GM12874 (cell line): ENCODE measurements at regions not wholly inside any gene's neighbourhood (a gene's known extent, or its start where the extent isn't known, plus 50 kb on each side); places are given as distances from the start of the nearest gene placed in this dataset.

Source experiments
- TF ChIP-seq, protein P1 (sequence below): IDR thresholded peaks from 2 replicates; pipeline ENCODE4 v1.5.1; 2011; ENCODE audit warnings: low read depth, mild to moderate bottlenecking, control low read depth, low read length, moderate library complexity; ENCODE audit not compliant: insufficient read depth

DNA sequence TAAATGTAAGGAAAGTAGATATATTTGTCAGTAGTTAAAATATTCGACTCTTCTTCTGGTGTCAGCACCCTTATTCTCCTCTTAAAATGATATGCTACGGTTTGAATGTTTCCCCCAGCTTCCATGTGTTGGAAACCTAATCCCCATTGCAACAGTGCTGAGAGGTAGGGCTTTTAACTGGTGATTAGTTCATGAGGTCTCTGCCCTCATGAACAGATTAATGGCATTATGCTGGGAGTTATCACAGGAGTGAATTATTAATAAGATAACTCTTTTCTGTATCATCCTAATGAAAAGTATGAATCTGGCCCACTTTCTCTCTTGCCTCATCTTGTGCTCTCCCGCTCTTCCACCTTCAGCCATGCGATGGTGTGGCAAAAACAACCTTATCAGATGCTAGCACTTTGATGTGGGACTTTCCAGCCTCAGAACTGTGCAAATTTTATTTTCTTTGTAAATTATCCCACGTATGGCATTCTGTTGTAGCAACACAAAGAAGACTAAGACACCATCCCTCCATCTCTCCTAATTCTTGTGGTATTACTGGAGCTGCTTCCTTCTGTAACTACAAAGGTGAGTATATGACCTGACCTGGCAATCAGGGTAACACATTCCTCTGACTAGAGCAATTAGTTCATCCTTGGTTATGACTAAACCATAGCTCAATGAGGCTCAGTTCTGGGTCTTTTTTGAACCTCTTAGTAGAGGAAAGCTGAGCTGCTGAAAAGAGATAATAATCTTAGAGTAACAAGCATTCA, 171.1 kb upstream of the TMEM196 start:
- TF ChIP-seq, protein P1, sequence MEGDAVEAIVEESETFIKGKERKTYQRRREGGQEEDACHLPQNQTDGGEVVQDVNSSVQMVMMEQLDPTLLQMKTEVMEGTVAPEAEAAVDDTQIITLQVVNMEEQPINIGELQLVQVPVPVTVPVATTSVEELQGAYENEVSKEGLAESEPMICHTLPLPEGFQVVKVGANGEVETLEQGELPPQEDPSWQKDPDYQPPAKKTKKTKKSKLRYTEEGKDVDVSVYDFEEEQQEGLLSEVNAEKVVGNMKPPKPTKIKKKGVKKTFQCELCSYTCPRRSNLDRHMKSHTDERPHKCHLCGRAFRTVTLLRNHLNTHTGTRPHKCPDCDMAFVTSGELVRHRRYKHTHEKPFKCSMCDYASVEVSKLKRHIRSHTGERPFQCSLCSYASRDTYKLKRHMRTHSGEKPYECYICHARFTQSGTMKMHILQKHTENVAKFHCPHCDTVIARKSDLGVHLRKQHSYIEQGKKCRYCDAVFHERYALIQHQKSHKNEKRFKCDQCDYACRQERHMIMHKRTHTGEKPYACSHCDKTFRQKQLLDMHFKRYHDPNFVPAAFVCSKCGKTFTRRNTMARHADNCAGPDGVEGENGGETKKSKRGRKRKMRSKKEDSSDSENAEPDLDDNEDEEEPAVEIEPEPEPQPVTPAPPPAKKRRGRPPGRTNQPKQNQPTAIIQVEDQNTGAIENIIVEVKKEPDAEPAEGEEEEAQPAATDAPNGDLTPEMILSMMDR, result no peak

DNA sequence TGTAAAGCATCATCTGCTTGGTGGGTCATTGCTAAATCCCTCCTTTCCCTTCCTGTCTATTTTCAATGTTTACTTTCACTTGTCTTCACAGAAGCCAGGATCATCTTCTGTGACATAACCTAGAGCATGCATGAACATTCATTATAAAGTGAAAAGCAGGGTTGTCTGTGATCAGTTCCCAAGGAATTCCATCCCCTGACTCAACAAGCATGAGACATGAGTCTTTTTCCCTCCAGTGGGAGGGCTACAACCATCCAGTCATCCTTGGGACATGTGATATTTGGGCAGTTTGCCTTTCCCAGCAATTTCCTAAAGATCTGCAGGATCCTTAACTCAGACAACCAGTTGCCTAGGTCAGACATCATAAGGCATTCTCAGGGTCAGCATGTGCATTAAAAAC, 166.3 kb upstream of the TMEM196 start:
- TF ChIP-seq, protein P1, result no peak

DNA sequence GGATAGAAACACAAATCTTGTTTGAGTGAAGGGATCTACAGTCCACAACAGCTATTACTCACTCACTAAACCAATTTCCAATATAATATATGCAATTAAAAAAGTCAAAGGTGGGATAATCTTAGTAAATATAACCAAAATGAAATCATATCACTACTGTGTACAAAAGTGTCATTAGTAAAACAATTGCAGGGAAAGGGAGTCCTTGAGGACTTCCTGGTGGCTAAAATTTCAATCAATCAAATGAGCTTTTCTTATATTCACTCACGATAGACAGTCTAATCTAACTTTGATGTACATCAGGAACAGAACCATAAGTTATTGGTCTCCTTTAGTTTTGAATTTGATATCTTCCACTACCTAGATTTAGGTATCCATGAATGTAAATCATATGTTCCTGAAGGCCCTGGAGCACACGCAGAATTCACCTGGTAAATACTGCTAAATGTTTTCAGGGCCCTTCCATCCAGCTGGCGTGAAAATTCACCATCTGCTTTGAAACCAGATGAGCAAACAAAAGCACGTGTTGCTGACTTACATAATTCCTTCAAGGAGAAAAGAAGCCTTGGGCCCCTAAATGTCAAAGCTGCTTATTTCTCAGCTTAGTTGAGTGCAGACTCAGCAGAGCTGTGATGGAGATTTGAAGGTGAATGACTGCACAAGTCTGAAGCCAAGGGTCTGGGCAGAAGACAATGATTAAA, 159.3 kb upstream of the TMEM196 start:
- TF ChIP-seq, protein P1, result no peak

DNA sequence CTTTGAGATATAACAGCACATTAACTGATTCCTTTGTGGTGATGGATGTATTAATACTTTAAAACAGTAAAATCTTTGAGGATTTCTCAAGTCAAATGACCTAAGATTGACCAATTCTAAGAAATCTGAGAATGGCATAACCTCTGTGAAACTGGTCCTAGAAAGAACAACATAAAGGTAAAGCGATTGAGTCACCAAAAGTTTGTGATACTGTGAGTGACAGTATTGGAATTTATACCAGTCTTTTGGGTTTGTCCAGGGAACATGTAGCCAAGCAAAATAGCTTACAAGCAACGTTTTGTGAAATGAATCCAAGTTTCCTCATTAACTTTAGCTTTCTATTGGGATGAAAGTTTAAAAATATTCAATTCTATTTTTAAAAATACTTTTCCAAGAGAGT, 157.4 kb upstream of the TMEM196 start:
- TF ChIP-seq, protein P1, result no peak

DNA sequence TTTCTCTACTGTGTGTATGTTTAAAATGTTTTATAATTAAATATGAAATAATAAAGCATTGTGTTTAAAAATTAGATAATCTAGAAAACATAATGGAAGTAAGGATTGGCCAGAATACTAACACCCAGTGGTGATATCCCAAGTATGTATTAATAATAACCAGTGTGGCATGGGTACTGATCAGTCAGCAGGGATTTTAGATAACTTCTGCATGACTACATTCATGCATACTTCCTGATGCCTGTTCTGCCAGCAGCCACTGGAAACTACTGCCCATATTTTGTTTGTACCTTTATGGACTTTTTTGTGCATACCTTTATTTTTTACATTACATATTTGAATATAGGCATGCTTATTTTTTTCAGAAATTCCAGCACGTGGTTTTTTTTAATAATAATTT, 156.6 kb upstream of the TMEM196 start:
- TF ChIP-seq, protein P1, result no peak

DNA sequence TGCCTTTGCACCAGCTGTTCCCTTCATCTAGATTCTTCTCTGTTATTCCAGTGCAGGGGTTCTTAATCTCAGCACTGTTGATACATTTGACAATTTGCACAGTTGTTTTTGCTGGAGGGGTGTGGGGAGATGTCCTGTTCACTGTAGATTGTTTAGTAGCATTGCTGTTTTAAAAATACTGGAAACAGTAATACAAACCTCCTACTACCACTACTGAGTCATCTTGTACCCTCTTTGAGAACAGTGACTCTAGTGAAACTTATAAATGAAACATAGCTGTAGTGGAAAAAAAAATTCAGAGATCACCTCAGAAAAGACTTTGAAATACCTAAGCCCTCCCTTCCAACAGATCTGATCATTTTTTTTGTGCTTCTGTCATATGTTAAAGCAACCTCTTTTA, 154.8 kb upstream of the TMEM196 start:
- TF ChIP-seq, protein P1, result no peak

DNA sequence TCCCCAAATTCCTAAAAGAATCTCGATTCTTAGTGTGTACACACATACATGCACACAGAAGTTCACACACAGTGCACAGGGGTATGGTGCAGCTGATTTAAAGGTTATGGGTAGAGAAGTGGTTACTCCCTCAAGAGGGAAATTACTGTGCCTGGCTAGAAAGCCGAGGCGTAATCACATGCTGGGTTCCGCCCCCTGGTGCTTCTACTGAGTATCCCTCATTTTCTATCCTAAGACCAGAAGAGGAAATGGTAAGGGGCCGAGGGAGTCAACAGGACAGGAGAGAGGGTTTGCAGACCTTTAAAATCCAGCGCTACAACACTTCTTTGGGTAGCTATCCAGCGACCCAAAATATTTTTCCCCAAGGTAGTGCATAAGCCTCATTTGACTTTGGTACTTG, 147.3 kb upstream of the TMEM196 start:
- TF ChIP-seq, protein P1, result no peak
